Hypothalamus (tissue), 51 donors: ENCODE measurements at regions not wholly inside any gene's neighbourhood (a gene's known extent, or its start where the extent isn't known, plus 50 kb on each side); places are given as distances from the start of the nearest gene placed in this dataset.
"Not testable (repeated sequence)": the region's sequence is repeated elsewhere in the genome, so short reads cannot be mapped to it uniquely, and the experiment has no call there.

Experiments
- DNase-seq, 51 donors: peaks; one replicate each; lab custom pipeline; 2025; lab: John Stamatoyannopoulos, UW

GRCh38 chr10:46198516-46198915 is 88.3 kb upstream of the ANTXRL start:
- DNase-seq, result no peak

- not testable (repeated sequence) for DNase-seq
Observed at GRCh38 chr10:46202405-46202804, 84.4 kb upstream of the ANTXRL start.

GRCh38 chr10:46204482-46205102 is 82.2 kb upstream of the ANTXRL start:
- not testable (repeated sequence) for DNase-seq

GRCh38 chr10:46210427-46210826 is 76.4 kb upstream of the ANTXRL start:
- DNase-seq, result not testable (repeated sequence)

DNA sequence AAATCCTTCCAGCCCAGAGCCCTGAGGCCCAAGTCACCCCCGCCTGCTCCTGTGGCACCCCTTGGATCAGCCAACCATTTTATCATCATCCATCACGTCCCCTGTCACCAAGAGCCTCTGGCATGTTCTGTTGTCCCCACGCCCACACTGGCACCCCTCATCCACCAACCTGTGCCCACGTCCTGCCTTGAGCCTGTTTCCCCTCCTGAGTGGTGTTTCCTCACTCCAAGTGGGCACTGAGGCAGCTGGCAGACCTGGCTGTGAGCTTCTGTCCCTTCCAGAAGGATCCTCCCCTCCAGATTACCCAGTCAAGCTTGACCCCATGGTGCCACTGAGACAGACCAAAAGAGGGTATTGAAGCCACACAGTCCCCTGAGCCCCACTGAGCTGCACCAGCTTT is 71.4 kb upstream of the ANTXRL start:
- DNase-seq, result no peak

DNA sequence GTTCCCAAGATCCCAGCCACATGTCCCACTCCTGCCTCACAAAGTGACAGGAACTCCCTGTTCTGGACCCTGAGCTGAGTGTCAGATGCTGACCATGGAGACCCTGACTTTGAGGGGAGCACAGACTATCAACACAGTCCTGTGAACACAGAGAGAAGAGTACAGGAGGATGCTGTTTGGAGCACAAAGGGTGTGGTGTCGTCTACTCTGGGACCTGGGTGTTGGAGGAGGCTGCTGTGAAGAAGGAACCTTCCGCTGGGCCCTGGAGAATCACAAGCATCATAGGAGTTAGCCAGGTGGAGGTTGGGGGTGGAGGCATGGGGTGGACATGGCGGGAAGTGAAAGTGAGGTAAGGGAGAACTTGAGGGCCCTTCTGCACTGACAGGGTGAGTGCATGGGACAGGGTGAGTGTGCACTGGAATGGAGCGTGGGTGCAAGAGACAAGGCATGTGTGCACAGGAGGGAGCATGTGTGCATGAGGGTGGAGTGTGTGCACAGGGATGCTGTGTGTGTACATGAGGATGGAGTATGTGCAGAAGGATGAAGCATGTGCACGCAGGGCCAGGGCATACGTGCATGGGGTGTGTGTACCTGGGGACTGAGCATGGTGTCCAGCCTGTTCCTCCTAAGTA is 70.7 kb upstream of the ANTXRL start:
- no peak for DNase-seq

DNA sequence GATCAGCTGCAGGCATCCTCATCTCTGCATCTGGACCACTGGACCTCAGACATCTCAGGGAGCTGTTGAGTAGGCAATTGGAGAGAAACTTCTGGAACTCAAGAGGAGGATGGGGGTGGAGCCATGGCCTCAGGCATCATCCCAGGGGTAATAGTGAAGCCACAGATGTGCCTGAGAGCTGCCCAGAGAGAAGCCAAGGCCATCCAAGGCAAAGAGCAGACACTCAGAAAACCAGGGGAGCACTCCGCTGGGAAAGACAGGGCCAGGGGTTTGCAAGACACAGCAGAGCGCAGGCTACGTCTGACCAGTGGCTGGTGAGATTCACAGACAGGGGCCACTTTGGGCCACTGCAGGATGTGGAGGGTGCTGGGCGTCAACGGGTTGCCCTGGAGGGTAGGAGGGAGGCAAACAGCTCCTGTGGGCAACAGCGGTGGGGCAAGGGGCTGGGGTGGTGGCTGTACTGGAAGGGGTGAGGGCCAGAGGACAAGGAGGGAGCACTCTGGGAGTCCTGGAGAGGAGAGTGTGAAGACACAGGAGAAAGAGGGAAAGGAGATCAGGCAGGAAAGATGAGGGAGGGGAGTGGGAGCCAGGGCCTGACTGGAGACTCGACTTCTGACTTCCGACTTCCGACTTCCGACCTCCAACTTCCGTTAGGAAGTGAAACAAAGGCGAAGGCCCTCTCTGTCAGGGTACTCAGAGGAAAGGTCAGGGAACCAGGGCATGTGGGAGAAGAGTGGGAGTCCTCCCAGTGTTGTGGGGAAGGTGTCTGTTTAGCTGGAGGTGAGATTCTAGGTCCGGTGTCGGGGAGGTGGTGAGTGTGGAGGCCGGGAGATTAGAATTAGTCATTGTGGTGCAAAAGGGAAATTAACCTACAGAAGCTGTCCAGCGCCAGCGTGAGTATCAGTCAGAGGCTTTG is 69.7 kb upstream of the ANTXRL start:
- no peak for DNase-seq

GRCh38 chr10:46217752-46218453 is 68.9 kb upstream of the ANTXRL start:
- DNase-seq, result no peak

GRCh38 chr10:46218921-46219320 is 67.9 kb upstream of the ANTXRL start:
- DNase-seq, result no peak

DNA sequence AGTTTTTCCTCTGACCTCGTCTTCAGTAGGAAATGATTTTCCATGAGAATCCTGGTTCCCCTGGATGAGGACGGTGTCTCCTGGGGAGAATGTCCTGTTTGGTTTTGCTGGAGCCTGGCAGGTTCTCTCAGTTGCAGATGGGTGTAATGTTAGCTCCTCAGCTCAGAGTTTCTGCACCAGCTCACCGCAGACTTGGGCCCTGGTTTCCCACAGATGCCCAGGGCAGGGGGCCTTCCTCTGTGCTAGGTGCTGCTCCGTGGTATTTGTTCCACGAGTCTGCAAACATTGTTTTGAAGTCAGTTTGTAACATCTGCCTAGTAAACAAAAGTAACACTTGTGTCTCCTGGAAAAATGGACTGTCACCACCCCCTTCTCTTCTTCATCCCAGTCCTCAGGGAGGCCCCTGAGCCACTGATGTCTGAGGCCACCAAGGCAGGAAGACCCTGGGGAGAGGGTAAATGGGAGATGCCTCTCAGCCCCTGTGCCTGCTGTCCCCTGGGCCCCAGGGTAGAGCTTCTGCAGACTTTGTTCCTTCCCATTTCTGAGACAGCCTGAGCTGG is 67.3 kb upstream of the ANTXRL start:
- DNase-seq, result not testable (repeated sequence)

DNA sequence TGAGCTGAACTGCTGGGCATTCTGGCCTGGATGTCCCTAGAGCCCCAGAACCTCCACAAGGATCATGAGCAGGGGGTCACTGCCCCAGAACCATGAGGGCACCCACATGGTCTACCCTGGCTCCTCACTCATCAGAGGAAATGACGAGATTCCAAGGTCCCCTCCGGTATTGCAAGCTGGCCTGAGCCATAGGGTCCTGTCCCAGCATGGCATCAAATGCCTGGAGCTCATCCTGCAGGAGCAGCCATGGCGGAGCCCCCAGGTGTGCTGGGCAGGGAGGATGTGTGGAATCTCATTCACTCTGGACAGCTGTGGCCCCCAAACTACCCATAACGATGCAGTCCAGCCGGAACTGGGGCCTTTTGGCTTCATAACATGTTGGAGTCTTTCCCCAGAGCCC is 66.6 kb upstream of the ANTXRL start:
- DNase-seq, result no peak

- no peak for DNase-seq
Observed at GRCh38 chr10:46220872-46221538, 65.8 kb upstream of the ANTXRL start.

GRCh38 chr10:46222364-46222935 is 64.3 kb upstream of the ANTXRL start:
- no peak for DNase-seq

DNA sequence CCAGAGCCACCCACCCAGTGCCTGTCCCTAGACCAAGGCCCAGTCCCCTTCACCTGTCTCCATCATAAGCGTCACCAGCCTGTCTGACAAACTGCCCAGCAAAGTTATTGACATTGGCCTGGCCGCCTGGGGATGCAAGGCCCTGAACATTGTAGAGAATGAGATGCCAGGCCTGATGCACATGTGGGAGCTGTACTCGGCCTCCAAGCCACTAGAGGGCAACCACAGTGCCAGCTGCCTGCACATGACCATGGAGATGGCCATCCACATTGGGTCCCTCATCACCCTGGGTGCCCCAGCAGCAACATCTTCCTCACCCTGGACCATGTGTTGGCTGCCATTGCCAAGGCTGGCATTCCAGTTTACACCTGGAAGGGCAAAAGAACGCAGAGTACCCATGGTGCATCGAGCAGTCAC is 63.7 kb upstream of the ANTXRL start:
- no peak for DNase-seq

DNA sequence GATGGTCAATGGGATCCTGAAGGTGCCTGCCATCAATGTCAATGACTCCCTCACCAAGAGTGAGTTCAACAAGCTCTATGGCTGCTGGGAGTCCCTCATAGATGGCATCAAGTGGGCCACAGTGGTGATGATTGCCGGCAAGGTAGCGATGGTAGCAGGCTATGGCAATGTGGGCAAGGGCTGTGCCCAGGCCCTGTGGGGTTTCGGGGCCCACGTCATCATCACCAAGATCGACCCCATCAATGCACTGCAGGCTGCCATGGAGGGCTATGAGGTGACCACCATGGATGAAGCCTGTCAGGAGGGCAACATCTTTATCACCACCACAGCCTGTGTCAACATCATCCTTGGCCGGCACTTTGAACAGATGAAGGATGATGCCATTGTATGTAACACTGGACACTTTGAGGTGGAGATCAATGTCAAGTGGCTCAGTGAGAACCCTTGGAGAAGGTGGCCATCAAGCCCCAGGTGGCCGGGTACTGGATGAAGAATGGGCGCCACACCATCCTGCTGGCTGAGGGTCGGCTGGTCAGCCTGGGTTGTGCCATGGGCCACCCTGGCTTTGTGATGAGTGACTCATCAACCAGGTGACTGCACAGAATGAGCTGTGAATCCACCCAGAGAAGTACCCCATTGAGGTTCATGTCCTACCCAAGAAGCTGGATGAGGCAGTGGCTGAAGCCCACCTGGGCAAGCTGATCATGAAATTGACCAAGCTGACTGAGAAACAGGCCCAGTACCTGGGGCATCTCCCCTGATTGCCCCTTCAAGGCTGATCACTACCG is 63.0 kb upstream of the ANTXRL start:
- no peak for DNase-seq

DNA sequence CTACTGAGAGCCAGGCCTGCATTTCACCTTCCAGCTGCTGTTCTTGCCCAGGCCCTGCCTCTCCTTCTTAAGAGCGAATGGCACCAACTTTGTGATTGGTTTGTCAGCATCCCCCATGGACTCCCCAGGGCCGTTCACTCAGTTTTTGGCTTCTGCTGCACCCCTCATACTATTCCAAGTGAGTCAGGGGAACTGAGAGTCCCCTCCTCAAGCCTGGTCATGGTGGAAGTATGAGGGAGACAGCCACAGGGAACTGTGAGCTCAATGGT is 62.4 kb upstream of the ANTXRL start:
- no peak for DNase-seq

DNA sequence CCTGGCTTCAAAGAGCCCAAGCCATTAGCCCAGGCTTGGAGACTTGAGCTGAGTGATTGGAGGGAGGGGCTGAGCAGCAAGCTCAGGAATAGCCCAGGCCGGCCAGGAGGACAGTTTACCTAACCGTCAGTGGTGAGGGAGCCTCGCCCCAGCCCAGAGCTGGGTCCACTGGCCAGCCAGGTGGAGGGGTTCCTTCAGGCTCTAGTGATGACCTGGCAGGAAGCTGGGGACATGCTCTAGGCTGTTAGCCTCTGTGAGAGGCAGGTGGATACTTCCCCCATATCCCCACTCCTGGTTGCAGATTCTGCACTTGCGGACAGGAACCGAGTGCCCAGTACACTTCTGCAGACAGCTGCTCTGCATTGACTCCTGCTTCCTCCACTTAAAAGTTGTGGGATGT is 61.2 kb upstream of the ANTXRL start:
- no peak for DNase-seq

GRCh38 chr10:46226232-46226631 is 60.6 kb upstream of the ANTXRL start:
- DNase-seq, result no peak

DNA sequence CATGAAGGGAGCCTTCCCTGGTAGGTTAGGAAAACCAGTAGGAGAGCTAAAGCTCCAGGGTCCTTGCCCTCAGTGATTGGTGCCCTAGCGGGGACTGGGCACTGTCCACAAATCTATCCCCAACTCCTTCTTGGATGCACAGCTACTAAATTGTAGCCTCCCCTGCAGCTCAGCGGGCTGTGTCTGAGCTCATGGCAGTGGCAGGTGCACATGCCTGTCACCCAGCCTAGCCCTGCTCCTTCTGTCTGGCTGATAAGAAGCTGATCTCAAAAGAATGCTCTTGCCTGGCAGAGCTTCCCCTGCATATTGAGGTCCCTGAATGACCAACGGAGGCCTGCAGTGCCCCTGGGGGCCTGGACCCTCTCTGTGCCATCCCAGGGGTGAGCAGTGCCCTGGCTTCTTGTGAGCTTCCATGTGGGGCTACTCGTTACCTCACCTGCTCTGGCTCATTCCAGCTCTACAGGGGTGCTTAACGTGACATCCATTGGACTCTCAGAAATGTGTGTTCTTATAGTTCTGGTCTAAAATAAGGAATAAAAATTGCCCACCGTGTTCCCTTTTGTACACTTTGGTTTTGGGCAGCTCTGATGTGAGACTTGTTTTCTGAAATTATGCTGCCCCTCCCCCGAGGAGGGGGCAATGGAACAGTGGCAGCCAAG is 59.8 kb upstream of the ANTXRL start:
- DNase-seq, result no peak
